ENCODE measurements at regions not wholly inside any gene's neighbourhood (a gene's known extent, or its start where the extent isn't known, plus 50 kb on each side); places are given as distances from the start of the nearest gene placed in this dataset.

DNA sequence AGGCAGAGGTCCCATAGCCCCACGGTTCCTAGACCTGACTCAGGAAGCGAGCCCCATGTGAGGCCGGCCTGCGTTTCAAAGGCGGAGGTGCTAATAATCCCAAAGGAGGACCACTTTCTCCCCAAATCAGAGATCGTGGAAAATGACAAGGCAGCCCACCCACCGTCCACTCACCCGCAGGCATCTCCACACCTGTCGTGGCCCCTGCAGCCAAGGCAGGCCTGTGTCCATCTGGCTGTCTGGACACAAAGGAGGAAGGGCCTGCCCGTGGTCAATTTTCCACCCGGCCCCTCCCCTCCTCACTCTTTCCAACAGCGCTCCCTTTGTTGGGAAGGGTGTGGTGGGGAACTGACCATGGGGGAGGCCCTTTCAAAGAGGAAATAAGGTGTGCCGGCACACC, 125.3 kb upstream of the TMEM132D start:
- no peak overlapping the region for H3K18ac ChIP-seq (ENCODE audit: extremely low read depth, low read length)
- H3K36me3 ChIP-seq (ENCODE audit: control insufficient read depth in 2 of 4, insufficient read depth in 4 of 4, low read length in 3 of 4), result no peaks in the 10 kb centered on the region
- peaks cover 0 to 9% (median 0%) of the 10 kb centered on the region in 4 experiments; a peak in 4 of 7 replicates for H3K27me3 ChIP-seq (replicated peaks in 1 of 4; ENCODE audit: control insufficient read depth in 3 of 4, extremely low read depth in 1 of 4, insufficient read depth in 3 of 4, low read length in 3 of 4)
- H3K4me3 ChIP-seq (ENCODE audit: extremely low read depth in 1 of 4, insufficient read depth in 2 of 4, low read depth in 3 of 4, low read length in 4 of 4), result no peak overlapping the region
- no peaks in the 10 kb centered on the region for H3K4me1 ChIP-seq (replicated peaks in 1 of 4; ENCODE audit: control insufficient read depth in 3 of 4, insufficient read depth in 4 of 4, low read length in 3 of 4)
- H2BK12ac ChIP-seq (ENCODE audit: low read depth, low read length), result no peak overlapping the region
- no peak overlapping the region for H4K91ac ChIP-seq (replicated peaks; ENCODE audit: insufficient read length, low read length)
- H3K23ac ChIP-seq (ENCODE audit: insufficient read length), result no peak overlapping the region
- no peak overlapping the region for H2BK120ac ChIP-seq (replicated peaks; ENCODE audit: low read depth, low read length)
- ChIA-PET CTCF (ENCODE audit: partially characterized antibody) (no interaction called here), POLR2A (ENCODE audit: partially characterized antibody) (no interaction called here)
- no peak overlapping the region for H3K4me2 ChIP-seq (ENCODE audit: insufficient read depth in 1 of 2, low read depth in 2 of 2, low read length in 2 of 2)
- no peak overlapping the region for H2BK15ac ChIP-seq (ENCODE audit: low read length)
- no peak overlapping the region for H2AK5ac ChIP-seq (ENCODE audit: low read depth, low read length)
- H2AFZ ChIP-seq (ENCODE audit: low read length), result no peak overlapping the region
- H3K56ac ChIP-seq (replicated peaks; ENCODE audit: insufficient read length, low read depth, low read length), result no peak overlapping the region
- no peak overlapping the region for H2BK5ac ChIP-seq (ENCODE audit: low read depth, low read length)
- H3K9ac ChIP-seq (replicated peaks in 1 of 4; ENCODE audit: extremely low read depth in 1 of 4, low read depth in 3 of 4, low read length in 3 of 4), result no peak overlapping the region
- H4K5ac ChIP-seq (ENCODE audit: insufficient read length, low read depth, low read length), result no peak overlapping the region
- no peaks in the 10 kb centered on the region for H3K79me1 ChIP-seq (ENCODE audit: low read depth, low read length)
- no peaks in the 10 kb centered on the region for H4K20me1 ChIP-seq (replicated peaks in 1 of 2; ENCODE audit: control insufficient read depth in 1 of 2, insufficient read depth in 2 of 2, low read length in 2 of 2)
- no peak overlapping the region for H2BK20ac ChIP-seq (ENCODE audit: low read length)
- H3K4ac ChIP-seq (replicated peaks; ENCODE audit: insufficient read length, low read depth, low read length), result no peak overlapping the region
- no peak for FAIRE-seq
- H3K27ac ChIP-seq (ENCODE audit: low read depth, low read length), result no peak overlapping the region
- H3K9me3 ChIP-seq (ENCODE audit: insufficient read depth in 2 of 2, low read depth in 1 of 2, low read length in 1 of 2), result no peaks in the 10 kb centered on the region
- WGBS, 2 experiments (ENCODE audit: extremely low coverage in 1 of 2, insufficient coverage in 1 of 2, insufficient read length in 1 of 2, insufficient replicate concordance in 2 of 2, low coverage in 1 of 2, low lambda C conversion rate in 2 of 2, missing lambda C conversion rate in 1 of 2), result 88% methylated on average over 11 of the region's 13 CpGs; no CpG with 5 or more reads in 1 of the 2 experiments
- no peaks in the 10 kb centered on the region for H3K79me2 ChIP-seq (ENCODE audit: control insufficient read depth in 1 of 2, insufficient read depth in 2 of 2, low read length in 2 of 2)
- H3K14ac ChIP-seq (ENCODE audit: insufficient read length), result no peak overlapping the region
- H4K8ac ChIP-seq (ENCODE audit: extremely low read depth, insufficient read depth, low read length), result no peak overlapping the region
- DNase-seq (ENCODE audit: low read depth in 1 of 2, low spot score in 2 of 2), result no peak
- H3K23me2 ChIP-seq (ENCODE audit: low read depth, low read length), result no peaks in the 10 kb centered on the region
- TF ChIP-seq TAF7 (optimal IDR thresholded peaks at IDR 0.05; ENCODE audit: borderline replicate concordance, low read depth, low read length) (no peak), SIRT6 (IDR thresholded peaks at IDR 0.05; ENCODE audit: low read length) (no peak), CEBPB (IDR thresholded peaks at IDR 0.05; ENCODE audit: low read depth, low read length) (no peak), NANOG (IDR thresholded peaks at IDR 0.05; ENCODE audit: insufficient read depth, low read depth, low read length, poor library complexity, severe bottlenecking) (no peak), POLR2AphosphoS5 (IDR thresholded peaks at IDR 0.05; ENCODE audit: low read depth, low read length) (no peak), YY1 (IDR thresholded peaks at IDR 0.05; ENCODE audit: low read depth, low read length) (no peak), JUN (IDR thresholded peaks at IDR 0.05; ENCODE audit: low read depth, low read length) (no peak), RBBP5 (IDR thresholded peaks at IDR 0.05; ENCODE audit: borderline replicate concordance, low read depth, low read length) (no peak), PHF8 (conservative IDR thresholded peaks at IDR 0.05; ENCODE audit: low read depth, low read length) (no peak), CREB1 (IDR thresholded peaks at IDR 0.05) (no peak), NRF1 (IDR thresholded peaks at IDR 0.05; ENCODE audit: low read depth, low read length) (no peak), CBX8 (IDR thresholded peaks at IDR 0.05; ENCODE audit: borderline replicate concordance, low read depth, low read length) (no peak), JUND (IDR thresholded peaks at IDR 0.05; ENCODE audit: low read length) (no peak), SIX5 (IDR thresholded peaks at IDR 0.05; ENCODE audit: low read depth, low read length) (no peak), HDAC2 (IDR thresholded peaks at IDR 0.05; ENCODE audit: borderline replicate concordance in 1 of 2, low read depth in 2 of 2, low read length in 2 of 2) (no peak), RXRA (IDR thresholded peaks at IDR 0.05; ENCODE audit: insufficient read depth, low read depth, low read length) (no peak)

All from H1 (cell line).